Tibial nerve (tissue), 4 donors: ENCODE measurements at regions not wholly inside any gene's neighbourhood (a gene's known extent, or its start where the extent isn't known, plus 50 kb on each side); places are given as distances from the start of the nearest gene placed in this dataset.
"Not testable (repeated sequence)": the region's sequence is repeated elsewhere in the genome, so short reads cannot be mapped to it uniquely, and the experiment has no call there.

ENCODE experiments used
- DNase-seq, 2 donors: peaks; one replicate each; pipeline ENCODE4 v3.0.0-alpha.2; 2019; ENCODE audit warnings: low spot score in 2 of 2
- H3K27ac ChIP-seq, 4 donors: fragments of 200-600 bp; sonication (generic) in 3 of 4; one replicate each; pipeline ENCODE4 v1.5.1; 2017 to 2019; ENCODE audit warnings: mild to moderate bottlenecking in 1 of 4
- H3K27me3 ChIP-seq, 2 donors: fragments of 200-600 bp; sonication (generic) in 1 of 2; one replicate each; pipeline versions ENCODE4 v1.5.1 to v1.6.0; 2017 to 2019
- H3K36me3 ChIP-seq, 3 donors: fragments of 200-600 bp; sonication (generic); one replicate each; pipeline ENCODE4 v1.5.1; 2018 to 2019
- H3K4me1 ChIP-seq, 4 donors: fragments of 200-600 bp; sonication (generic) in 3 of 4; one replicate each; pipeline ENCODE4 v1.5.1; 2017 to 2019
- H3K4me3 ChIP-seq, 4 donors: fragments of 200-600 bp; sonication (generic) in 3 of 4; one replicate each; pipeline ENCODE4 v1.5.1; 2017 to 2019; ENCODE audit warnings: mild to moderate bottlenecking in 1 of 4, moderate library complexity in 1 of 4
- H3K9me3 ChIP-seq, 4 donors: fragments of 200-600 bp; sonication (generic) in 3 of 4; one replicate each; pipeline ENCODE4 v1.5.1; 2017 to 2019
- CTCF ChIP-seq, 5 experiments: fragments of 200-600 bp in 3 of 5; fragments of 450-650 bp in 2 of 5; sonication (generic) in 3 of 5; IDR thresholded peaks; one replicate each; pipeline ENCODE4 v1.5.1; 2016 to 2019; ENCODE audit warnings: antibody characterized with exemption in 5 of 5, mild to moderate bottlenecking in 3 of 5, moderate library complexity in 2 of 5
- EP300 ChIP-seq, 2 donors: sonication (generic); formaldehyde crosslinking; IDR thresholded peaks; one replicate each; pipeline ENCODE4 v1.6.1; 2017; ENCODE audit warnings: antibody characterized with exemption in 2 of 2, mild to moderate bottlenecking in 1 of 2
- POLR2A ChIP-seq, 2 donors: fragments of 450-650 bp; IDR thresholded peaks; one replicate each; pipeline ENCODE4 v1.6.1; 2017; ENCODE audit warnings: antibody characterized with exemption in 2 of 2, mild to moderate bottlenecking in 2 of 2, moderate library complexity in 2 of 2
- WGBS, 2 donors: methylation state at CpG; one replicate each; pipeline ENCODE4 v1.1.5; 2018; 5-methylcytosine and 5-hydroxymethylcytosine counted together

- H3K27me3 ChIP-seq: no peaks in the 10 kb centered on the region
- H3K4me1 ChIP-seq: no peaks in the 10 kb centered on the region
- H3K9me3 ChIP-seq: no peaks in the 10 kb centered on the region
- TF ChIP-seq POLR2A (IDR thresholded peaks at IDR 0.05) (no peak), CTCF (IDR thresholded peaks at IDR 0.05) (no peak), EP300 (IDR thresholded peaks at IDR 0.05) (no peak)
- DNase-seq: no peak
- no peak overlapping the region for H3K4me3 ChIP-seq
- H3K27ac ChIP-seq: no peak overlapping the region
- 75 to 77% methylated on average over 4 of the region's 4 CpGs for WGBS, 2 donors
- H3K36me3 ChIP-seq: no peaks in the 10 kb centered on the region
These were observed 155.1 kb upstream of the TMEM229A start for GRCh38 chr7:124187962-124188361.

GRCh38 chr7:124183649-124184048 lies 150.8 kb upstream of the TMEM229A start:
- no peak overlapping the region for H3K4me3 ChIP-seq

DNA sequence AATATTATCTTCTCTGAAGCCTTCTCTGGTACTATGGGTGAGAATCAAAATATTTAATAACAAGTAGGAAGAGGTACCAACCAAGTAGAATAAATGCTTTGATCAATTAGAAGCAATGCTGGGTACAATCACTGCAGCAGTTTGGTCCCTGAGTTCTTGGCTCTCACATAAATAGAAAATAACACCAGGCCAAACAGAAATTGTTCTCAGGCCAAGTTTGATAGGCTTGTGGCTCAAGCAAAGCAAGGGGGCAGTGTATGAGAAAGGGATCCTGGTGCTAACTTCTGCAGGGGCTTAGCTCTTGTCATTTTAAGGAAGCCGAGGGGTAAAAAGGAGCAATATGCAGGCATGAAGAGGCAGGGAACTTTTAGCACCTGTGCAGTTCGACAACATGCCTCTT lies 146.8 kb upstream of the TMEM229A start:
- Histone ChIP-seq H3K36me3 (no peaks in the 10 kb centered on the region), H3K9me3 (no peaks in the 10 kb centered on the region), H3K4me3 (no peak overlapping the region), H3K27me3 (no peaks in the 10 kb centered on the region), H3K27ac (no peak overlapping the region), H3K4me1 (no peaks in the 10 kb centered on the region)
- TF ChIP-seq EP300 (IDR thresholded peaks at IDR 0.05) (no peak), CTCF (IDR thresholded peaks at IDR 0.05) (no peak), POLR2A (IDR thresholded peaks at IDR 0.05) (no peak)
- DNase-seq: no peak
- 83 to 89% methylated on average over 2 of the region's 2 CpGs for WGBS, 2 donors

More at GRCh38 chr7:124183649-124184048, 150.8 kb upstream of the TMEM229A start:
- H3K27me3 ChIP-seq: no peaks in the 10 kb centered on the region
- no peaks in the 10 kb centered on the region for H3K36me3 ChIP-seq
- no peak overlapping the region for H3K27ac ChIP-seq
- H3K9me3 ChIP-seq: no peaks in the 10 kb centered on the region
- DNase-seq: no peak
- no peaks in the 10 kb centered on the region for H3K4me1 ChIP-seq
- TF ChIP-seq CTCF (IDR thresholded peaks at IDR 0.05) (no peak), EP300 (IDR thresholded peaks at IDR 0.05) (no peak), POLR2A (IDR thresholded peaks at IDR 0.05) (no peak)

DNA sequence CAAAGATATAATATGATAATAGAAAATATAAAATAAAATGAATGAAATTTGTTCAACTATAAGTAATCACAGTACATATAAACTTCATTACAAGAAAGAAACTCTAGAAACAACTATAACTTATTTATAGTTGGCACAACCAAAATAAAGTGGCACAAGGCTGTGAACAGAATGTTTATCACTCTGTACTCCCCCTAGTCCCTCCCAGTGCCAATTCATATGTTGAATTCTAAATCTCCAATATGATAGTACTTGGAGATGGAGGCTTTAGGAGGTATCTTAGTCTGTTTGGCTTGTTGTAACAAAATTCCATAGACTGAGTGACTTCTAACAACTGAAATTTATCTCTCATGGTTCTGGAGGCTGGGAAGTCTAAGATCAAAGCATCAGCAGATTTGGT lies 145.0 kb upstream of the TMEM229A start:
- Histone ChIP-seq H3K27me3 (no peaks in the 10 kb centered on the region), H3K9me3 (no peaks in the 10 kb centered on the region), H3K27ac (no peak overlapping the region), H3K4me1 (no peaks in the 10 kb centered on the region), H3K4me3 (no peak overlapping the region), H3K36me3 (no peaks in the 10 kb centered on the region)
- no peak for DNase-seq
- TF ChIP-seq EP300 (IDR thresholded peaks at IDR 0.05) (no peak), CTCF (IDR thresholded peaks at IDR 0.05) (no peak), POLR2A (IDR thresholded peaks at IDR 0.05) (no peak)

DNA sequence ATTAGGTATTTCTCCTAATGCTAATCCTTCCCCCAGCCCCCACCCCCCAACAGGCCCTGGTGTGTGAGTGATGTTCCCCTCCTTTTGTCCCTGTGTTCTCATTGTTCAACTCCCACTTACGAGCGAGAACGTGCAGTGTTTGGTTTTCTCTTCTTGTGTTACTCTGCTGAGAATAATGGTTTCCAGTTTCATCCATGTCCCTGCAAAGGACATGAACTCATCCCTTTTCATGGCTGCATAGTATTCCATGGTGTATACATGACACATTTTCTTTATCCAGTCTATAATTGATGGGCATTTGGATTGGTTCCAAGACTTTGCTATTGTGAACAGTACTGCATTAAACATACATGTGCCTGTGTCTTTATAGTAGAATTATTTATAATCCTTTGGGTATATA lies 138.9 kb upstream of the TMEM229A start:
- H3K27me3 ChIP-seq, H3K4me3 ChIP-seq, H3K9me3 ChIP-seq, DNase-seq, H3K27ac ChIP-seq, H3K4me1 ChIP-seq, H3K36me3 ChIP-seq: not testable (repeated sequence)
- WGBS, 2 donors: 93% methylated on average over 3 of the region's 3 CpGs

- H3K27me3 ChIP-seq: no peaks in the 10 kb centered on the region
- H3K4me3 ChIP-seq: no peak overlapping the region
- H3K36me3 ChIP-seq: no peaks in the 10 kb centered on the region
- no peaks in the 10 kb centered on the region for H3K4me1 ChIP-seq
- WGBS, 2 donors: 41 to 56% methylated on average over 1 of the region's 1 CpG
- no peak overlapping the region for H3K27ac ChIP-seq
- H3K9me3 ChIP-seq: no peaks in the 10 kb centered on the region
- TF ChIP-seq CTCF (IDR thresholded peaks at IDR 0.05): no peak
- no peak for TF ChIP-seq POLR2A (IDR thresholded peaks at IDR 0.05)
- TF ChIP-seq EP300 (IDR thresholded peaks at IDR 0.05): no peak
- no peak for DNase-seq
These were observed 138.2 kb upstream of the TMEM229A start for GRCh38 chr7:124171068-124171467.
